HG03159 (cell line): ENCODE measurements at regions not wholly inside any gene's neighbourhood (a gene's known extent, or its start where the extent isn't known, plus 50 kb on each side); places are given as distances from the start of the nearest gene placed in this dataset.
A peak's percentile ranks its signal among the peaks of the same experiment; 100 is the strongest.

Experiments used
- ATAC-seq: cut with Tn5 transposase; IDR thresholded peaks from one replicate; pipeline ENCODE4 v1.9.1; 2021; ENCODE audit warnings: mild to moderate bottlenecking, moderate library complexity; ENCODE audit not compliant: unreplicated experiment

- no peak for ATAC-seq
Observed at GRCh38 chr1:25026730-25027450, 96.8 kb upstream of the RUNX3 start.

DNA sequence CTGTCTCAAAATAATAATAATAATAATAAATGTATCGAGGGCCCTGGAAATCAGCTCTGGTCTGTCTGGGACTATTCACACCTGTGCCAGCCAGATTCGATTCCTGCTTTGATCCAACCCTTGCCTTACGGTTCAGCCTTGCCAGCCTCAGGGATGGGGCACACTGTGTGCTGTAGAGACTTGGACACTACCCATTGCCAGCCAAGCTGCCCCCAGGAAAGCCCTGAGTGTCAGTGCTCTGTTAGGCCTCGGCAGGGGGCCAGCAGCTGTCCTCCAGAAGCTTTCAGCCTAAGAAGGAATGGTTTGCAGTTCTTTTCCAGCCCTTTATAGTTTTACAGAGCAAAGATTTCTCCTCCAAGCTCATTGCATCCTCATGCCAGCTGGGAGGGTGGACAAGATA lies 96.2 kb upstream of the RUNX3 start:
- ATAC-seq, result no peak

- no peak for ATAC-seq
Observed at GRCh38 chr1:25024615-25025350, 94.7 kb upstream of the RUNX3 start.

GRCh38 chr1:25023826-25024225 lies 93.8 kb upstream of the RUNX3 start:
- no peak for ATAC-seq

DNA sequence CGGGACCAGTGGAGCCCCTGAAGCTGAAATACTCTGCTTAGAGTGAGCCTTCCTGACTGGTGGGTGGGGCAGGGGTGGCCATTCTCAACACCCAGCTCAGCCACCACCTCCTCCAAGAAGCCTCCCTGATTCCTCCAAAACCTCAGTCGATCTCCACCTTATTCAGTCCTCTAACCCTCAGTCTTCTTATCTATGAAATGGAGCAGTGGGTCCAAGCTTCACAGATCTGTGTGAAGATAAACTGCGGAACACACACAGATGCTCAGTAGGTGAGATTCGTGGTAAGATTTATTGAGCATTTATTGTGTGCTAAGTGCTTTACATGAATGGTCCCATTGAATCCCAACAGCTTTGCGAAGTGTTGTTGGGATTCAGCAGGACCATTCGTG lies 93.1 kb upstream of the RUNX3 start:
- ATAC-seq, result no peak

DNA sequence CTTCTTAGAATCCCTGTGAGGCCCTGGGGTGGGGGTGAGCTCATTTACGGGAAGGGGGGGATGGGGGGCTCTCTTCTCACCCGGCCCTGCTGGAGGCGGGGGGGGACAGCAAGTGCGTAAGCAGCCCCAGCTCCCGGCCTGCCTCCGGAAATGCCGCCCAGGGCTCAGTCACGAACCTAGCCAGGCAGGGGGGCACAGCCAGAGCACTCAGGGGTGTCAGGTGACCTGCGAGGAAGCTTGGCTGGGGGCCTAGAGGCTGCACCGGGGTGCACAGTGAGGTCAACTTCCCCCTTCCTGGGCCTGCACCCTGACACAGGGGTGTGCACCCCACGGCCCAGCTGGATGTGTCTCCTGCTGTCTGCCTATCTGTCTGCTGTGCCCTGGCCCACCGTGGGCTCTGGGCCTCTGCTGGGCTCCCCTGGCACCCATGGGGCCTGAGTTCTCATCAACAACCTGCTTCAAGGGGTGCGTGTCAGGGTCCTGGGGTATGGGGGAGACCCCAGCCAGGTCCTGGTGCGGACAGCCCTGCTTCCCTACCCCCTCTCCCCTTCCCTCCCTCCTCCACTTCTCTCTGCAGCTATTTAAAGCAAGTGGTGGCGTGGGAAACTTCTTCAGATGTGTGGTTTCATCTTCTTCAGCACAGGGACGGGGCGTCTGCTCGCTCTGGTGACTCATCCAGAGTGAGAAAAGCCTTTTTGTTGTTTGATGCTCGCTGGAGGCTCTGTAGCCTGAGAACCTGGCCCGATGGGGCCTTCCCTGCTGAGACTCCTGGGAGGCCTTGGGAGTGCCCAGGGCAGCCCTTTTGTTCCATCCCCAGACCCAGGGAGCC lies 92.5 kb upstream of the RUNX3 start:
- ATAC-seq, result peak; percentile 75

DNA sequence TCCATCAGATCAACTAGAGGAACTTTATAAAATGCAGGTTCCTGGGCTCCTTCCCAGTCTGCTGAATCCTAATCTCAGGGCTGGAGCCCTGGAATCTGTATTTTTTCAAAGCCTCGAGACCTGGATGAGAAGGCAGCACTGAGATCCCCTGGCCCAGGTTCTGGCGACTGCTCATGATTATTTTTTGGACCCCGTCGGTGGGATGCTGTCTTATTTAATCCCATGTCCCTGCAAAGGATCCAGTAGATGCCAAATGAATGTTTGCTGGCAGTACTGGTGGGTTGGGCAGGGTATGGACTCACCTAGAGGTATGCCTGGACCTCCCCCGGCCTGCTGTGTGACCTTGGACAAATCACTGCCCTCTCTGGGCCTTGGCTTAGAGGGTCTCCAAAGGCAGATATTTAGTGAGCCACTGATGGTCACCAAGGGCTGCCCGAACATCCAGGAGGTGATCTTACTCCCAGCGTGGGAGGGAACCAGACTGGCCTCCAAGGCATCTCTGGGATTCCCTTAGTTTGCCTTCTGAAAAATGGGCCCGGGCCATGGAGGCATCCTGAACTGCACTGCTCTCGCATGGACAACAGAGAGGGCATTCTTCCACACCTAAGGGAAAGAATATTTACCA lies 91.6 kb upstream of the RUNX3 start:
- ATAC-seq, result no peak

- ATAC-seq, result no peak
Observed at GRCh38 chr1:25020851-25021590, 90.9 kb upstream of the RUNX3 start.

- ATAC-seq, result no peak
Observed at GRCh38 chr1:25020173-25020845, 90.2 kb upstream of the RUNX3 start.

DNA sequence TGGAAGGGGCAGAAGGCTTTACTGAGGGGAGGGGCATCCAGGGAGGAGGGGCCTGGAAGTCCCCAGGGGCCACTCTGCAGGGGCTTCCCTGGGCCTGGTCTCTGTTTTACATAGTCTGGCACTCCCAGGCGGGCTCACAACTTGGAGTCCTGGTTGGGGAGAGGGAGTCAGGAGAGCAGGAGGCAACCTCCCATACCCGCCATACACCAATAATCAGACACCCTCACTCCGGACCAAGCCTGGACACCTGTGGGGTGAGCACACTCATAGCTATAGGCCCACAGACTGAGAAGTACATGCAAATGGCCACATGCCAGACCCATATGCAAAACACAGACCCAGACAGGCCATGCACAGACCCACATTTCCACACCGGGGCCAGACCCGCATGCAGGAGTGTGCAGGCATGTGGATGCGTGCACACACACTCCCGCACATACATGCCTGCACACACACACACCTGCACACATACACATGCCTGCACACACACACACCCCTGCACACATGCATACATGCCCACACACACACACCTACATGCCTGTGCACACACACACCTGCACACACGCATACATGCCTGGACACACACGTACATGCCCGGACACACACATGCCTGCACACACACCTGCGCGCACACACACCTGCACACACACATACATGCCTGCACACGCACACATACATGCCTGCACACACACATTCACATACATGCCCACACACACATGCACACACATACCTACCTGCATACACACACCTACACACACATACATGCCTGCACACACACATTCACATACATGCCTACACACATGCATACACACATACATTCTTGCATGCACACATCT lies 89.5 kb upstream of the RUNX3 start:
- ATAC-seq, result peak; percentile 44

DNA sequence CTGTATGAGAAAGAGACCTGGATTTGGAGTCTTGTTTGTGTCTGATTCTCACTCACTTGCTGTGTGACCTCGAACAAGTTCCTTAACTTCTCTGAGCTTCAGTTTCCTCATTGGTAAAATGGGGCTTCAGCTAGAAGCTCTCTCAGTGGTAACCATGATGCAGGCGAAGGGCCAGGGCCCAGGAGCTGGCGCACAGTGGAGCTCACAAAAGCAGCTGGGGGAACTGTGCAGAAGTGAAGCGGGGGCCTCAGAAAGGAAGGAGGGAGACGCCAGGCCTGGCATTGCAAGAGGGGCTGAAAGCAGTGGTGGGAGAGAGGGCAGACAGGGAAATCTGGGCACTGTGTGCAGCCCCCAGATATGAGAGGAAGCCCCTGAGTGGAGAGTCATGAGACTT lies 88.9 kb upstream of the RUNX3 start:
- no peak for ATAC-seq

DNA sequence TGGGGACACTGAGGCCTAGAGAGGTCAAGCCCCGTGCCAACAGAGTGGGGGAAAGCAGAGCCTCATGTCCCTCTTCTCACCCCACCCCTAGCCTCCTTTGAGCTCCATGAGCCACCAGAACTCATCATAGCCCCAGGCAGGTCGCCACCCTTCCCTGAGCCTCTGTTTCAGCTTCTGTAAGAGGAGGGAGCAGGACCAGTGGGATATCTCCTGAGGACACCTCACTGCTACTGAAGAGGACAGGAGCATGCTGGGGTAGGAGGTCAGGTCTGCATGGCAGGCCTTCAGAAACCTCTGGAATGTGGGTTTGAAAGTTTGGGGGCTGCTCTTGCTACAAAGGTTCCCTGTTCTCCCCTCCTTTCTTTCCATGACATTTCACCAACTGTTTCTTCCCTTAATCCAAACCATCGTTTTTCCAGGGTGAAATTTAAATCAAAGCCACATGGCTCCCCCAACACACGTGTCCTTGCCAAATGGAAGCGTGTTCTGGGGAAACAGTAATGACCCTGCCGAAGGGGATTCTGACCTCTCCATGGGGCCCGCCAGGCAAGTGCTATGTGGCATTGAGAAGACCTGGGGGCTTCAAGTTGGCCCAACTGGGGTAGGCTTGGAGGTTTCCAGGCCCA lies 88.1 kb upstream of the RUNX3 start:
- ATAC-seq, result no peak

DNA sequence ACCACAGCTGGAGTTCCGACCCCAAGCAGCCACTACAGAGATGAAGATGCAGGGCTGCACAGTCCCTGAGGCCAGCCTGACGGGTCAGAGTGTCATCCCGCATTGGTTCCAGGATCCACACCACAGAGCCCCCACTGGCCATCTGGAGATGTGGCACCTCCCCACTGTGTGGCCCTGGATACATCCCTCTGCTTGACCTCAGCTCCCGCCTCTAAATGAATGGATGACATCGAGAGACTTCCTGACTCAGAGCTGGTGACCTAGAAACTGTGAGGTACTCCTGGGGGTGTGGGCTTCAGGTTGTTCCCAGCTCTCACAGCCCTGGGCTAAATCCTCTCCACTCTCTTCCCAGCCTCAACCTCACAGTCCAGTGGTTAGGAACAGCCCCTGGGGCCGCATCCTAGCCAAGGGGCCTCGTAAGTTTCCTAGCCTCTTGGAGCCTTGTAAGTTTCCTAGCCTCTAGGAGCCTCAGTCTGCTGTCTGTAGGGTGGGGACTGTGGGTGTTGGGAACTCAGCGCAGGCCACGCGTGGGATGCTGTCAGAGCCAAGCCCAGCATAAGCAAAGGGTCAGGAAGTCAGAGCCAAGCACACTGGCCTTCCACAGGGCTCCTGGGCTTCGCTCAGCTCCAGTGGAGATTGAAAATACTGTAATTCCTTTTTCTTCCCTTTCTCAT lies 87.5 kb upstream of the RUNX3 start:
- no peak for ATAC-seq

- ATAC-seq, result no peak
Observed at GRCh38 chr1:25012966-25013962, 83.2 kb upstream of the RUNX3 start.

DNA sequence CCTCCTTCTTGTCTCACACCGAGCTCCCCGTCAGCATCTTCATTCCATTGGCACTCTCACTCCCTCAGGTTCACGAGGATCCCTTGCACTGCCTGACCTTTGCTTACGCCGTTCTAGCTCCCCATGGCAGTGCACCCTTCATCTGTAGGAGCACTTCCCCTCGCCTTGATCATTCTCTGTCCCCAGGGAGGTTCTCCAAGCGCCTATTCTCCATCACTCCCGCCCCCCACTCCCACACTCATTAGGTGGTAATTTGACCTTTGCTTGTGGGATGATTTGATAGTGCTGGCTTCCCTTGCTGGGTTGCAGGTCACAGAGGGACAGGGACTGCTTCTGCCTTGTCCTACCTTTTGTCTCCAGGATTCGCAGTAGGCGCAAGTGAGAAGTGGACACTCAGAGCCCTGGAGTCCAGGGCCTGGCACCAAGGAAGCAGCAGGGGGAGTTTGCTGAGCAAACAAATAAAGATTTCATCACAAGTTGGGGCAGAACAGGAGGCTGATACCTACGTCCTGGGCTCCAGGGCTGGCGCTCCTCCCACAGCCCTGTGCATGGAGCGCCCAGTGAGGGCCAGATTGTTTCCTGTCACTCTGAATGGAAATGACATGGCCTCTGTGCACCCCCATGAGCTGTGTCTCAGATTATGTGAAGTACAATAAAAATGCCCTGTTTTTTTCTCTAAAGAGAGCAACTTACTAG lies 82.0 kb upstream of the RUNX3 start:
- ATAC-seq, result no peak

- no peak for ATAC-seq
Observed at GRCh38 chr1:25011275-25011674, 81.2 kb upstream of the RUNX3 start.
